Liver (tissue), 8 donors: ENCODE measurements at regions not wholly inside any gene's neighbourhood (a gene's known extent, or its start where the extent isn't known, plus 50 kb on each side); places are given as distances from the start of the nearest gene placed in this dataset.
"Not testable (repeated sequence)": the region's sequence is repeated elsewhere in the genome, so short reads cannot be mapped to it uniquely, and the experiment has no call there.

Source experiments
- DNase-seq: peaks from one replicate; pipeline ENCODE4 v3.0.0-alpha.2; 2017; ENCODE audit warnings: low spot score
- H3K27ac ChIP-seq, 2 donors: one replicate each; pipeline ENCODE4 v1.7.0; 2013; ENCODE audit warnings: inconsistent platforms in 2 of 2, low read length in 2 of 2, control low read depth in 1 of 2, low read depth in 1 of 2, mild to moderate bottlenecking in 1 of 2
- H3K27me3 ChIP-seq, 4 donors: one replicate each; pipeline versions ENCODE4 v1.6.1 to v1.7.0; 2013; ENCODE audit warnings: low read length in 3 of 4, inconsistent platforms in 1 of 4, mild to moderate bottlenecking in 1 of 4, moderate library complexity in 1 of 4; ENCODE audit not compliant: control insufficient read depth in 4 of 4, insufficient read depth in 4 of 4
- H3K36me3 ChIP-seq, 4 donors: one replicate each; pipeline versions ENCODE4 v1.6.1 to v1.7.0; 2013; ENCODE audit warnings: low read length in 3 of 4, mild to moderate bottlenecking in 3 of 4, low read depth in 1 of 4, moderate library complexity in 1 of 4; ENCODE audit not compliant: control insufficient read depth in 4 of 4, insufficient read depth in 3 of 4
- H3K4me1 ChIP-seq, 4 donors: one replicate each; pipeline versions ENCODE4 v1.6.1 to v1.7.0; 2013; ENCODE audit warnings: low read length in 3 of 4, mild to moderate bottlenecking in 3 of 4, moderate library complexity in 1 of 4; ENCODE audit not compliant: control insufficient read depth in 4 of 4, insufficient read depth in 4 of 4
- H3K4me3 ChIP-seq, 3 donors: one replicate each; pipeline versions ENCODE4 v1.6.1 to v1.7.0; 2013; ENCODE audit warnings: low read length in 3 of 3, control low read depth in 1 of 3, low read depth in 1 of 3, mild to moderate bottlenecking in 1 of 3
- H3K9ac ChIP-seq, 2 donors: one replicate each; pipeline ENCODE4 v1.7.0; 2013; ENCODE audit warnings: low read length in 2 of 2, mild to moderate bottlenecking in 2 of 2, moderate library complexity in 2 of 2, control low read depth in 1 of 2, low read depth in 1 of 2
- H3K9me3 ChIP-seq, 4 donors: one replicate each; pipeline versions ENCODE4 v1.6.1 to v1.7.0; 2013; ENCODE audit warnings: low read length in 3 of 4; ENCODE audit not compliant: control insufficient read depth in 4 of 4
- CTCF ChIP-seq: fragments of 150-350 bp; IDR thresholded peaks from 2 replicates; pipeline ENCODE4 v1.5.1; 2017; ENCODE audit warnings: improper control_type of control experiment, low read depth, low read length; ENCODE audit not compliant: missing input control
- EGR1 ChIP-seq, 2 donors: IDR thresholded peaks; 2 replicates each; pipeline ENCODE4 v1.6.1; 2016 to 2018; ENCODE audit warnings: antibody characterized with exemption in 2 of 2, low read depth in 2 of 2
- FOXA1 ChIP-seq: IDR thresholded peaks from 2 replicates; pipeline ENCODE4 v1.6.1; 2016; ENCODE audit warnings: antibody characterized with exemption
- FOXA2 ChIP-seq: IDR thresholded peaks from 2 replicates; pipeline ENCODE4 v1.6.1; 2016; ENCODE audit warnings: antibody characterized with exemption
- GABPA ChIP-seq, 2 donors: IDR thresholded peaks in 1 of 2; conservative IDR thresholded peaks in 1 of 2; 2 replicates each; pipeline ENCODE4 v1.6.1; 2016; ENCODE audit warnings: antibody characterized with exemption in 2 of 2, mild to moderate bottlenecking in 1 of 2, moderate library complexity in 1 of 2
- HNF4A ChIP-seq, 2 donors: conservative IDR thresholded peaks; 2 replicates each; pipeline ENCODE4 v1.6.1; 2016; ENCODE audit warnings: antibody characterized with exemption in 2 of 2, mild to moderate bottlenecking in 2 of 2
- HNF4G ChIP-seq: IDR thresholded peaks from 2 replicates; pipeline ENCODE4 v1.6.1; 2016; ENCODE audit warnings: antibody characterized with exemption
- JUND ChIP-seq, 2 donors: IDR thresholded peaks; 2 replicates each; pipeline ENCODE4 v1.6.1; 2016; ENCODE audit warnings: antibody characterized with exemption in 2 of 2
- NR2F2 ChIP-seq: IDR thresholded peaks from 2 replicates; pipeline ENCODE4 v1.6.1; 2016; ENCODE audit warnings: antibody characterized with exemption
- RAD21 ChIP-seq, 2 donors: IDR thresholded peaks; 2 replicates each; pipeline ENCODE4 v1.6.1; 2016; ENCODE audit warnings: antibody characterized with exemption in 2 of 2, mild to moderate bottlenecking in 2 of 2
- REST ChIP-seq: IDR thresholded peaks from 2 replicates; pipeline ENCODE4 v1.6.1; 2016; ENCODE audit warnings: antibody characterized with exemption, mild to moderate bottlenecking
- RXRA ChIP-seq, 2 donors: IDR thresholded peaks; 2 replicates each; pipeline ENCODE4 v1.6.1; 2017 to 2018; ENCODE audit warnings: antibody characterized with exemption in 2 of 2, mild to moderate bottlenecking in 1 of 2
- SP1 ChIP-seq: IDR thresholded peaks from 2 replicates; pipeline ENCODE4 v1.6.1; 2018; ENCODE audit warnings: antibody characterized with exemption, mild to moderate bottlenecking
- TAF1 ChIP-seq: conservative IDR thresholded peaks from 2 replicates; pipeline ENCODE4 v1.6.1; 2016; ENCODE audit warnings: antibody characterized with exemption, mild to moderate bottlenecking
- YY1 ChIP-seq: IDR thresholded peaks from 2 replicates; pipeline ENCODE4 v1.6.1; 2016; ENCODE audit warnings: antibody characterized with exemption, mild to moderate bottlenecking
- WGBS: extraction: QIAGEN DNeasy Blood & Tissue Kit; methylation state at CpG from one replicate; pipeline ENCODE4 v1.1.7; 2013; 5-methylcytosine and 5-hydroxymethylcytosine counted together
- TF ChIP-seq, protein P1 (sequence below): IDR thresholded peaks from 2 replicates; pipeline ENCODE4 v1.6.1; 2016; ENCODE audit warnings: antibody characterized with exemption
- TF ChIP-seq, protein P2 (sequence below): IDR thresholded peaks from 2 replicates; pipeline ENCODE4 v1.6.1; 2016; ENCODE audit warnings: antibody characterized with exemption
- donor health status: healthy.
- donor health status: healthy.
- donor health status: healthy.
- donor health status: healthy.
- donor health status: healthy.

- DNase-seq: no peak
- TF ChIP-seq JUND (IDR thresholded peaks at IDR 0.05): no peak
- no peak for TF ChIP-seq TAF1
- TF ChIP-seq, protein P1, sequence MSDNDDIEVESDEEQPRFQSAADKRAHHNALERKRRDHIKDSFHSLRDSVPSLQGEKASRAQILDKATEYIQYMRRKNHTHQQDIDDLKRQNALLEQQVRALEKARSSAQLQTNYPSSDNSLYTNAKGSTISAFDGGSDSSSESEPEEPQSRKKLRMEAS: no peak
- no peak for TF ChIP-seq GABPA (IDR thresholded peaks at IDR 0.05 in 1 of 2, conservative IDR thresholded peaks at IDR 0.05 in 1 of 2)
- no peak for TF ChIP-seq NR2F2
- no peak for TF ChIP-seq RAD21 (IDR thresholded peaks at IDR 0.05)
- Histone ChIP-seq H3K36me3 (no peaks in the 10 kb centered on the region), H3K27ac (no peak overlapping the region), H3K9me3 (no peaks in the 10 kb centered on the region), H3K27me3 (no peaks in the 10 kb centered on the region), H3K4me3 (no peak overlapping the region), H3K9ac (no peak overlapping the region), H3K4me1 (no peaks in the 10 kb centered on the region)
- 21% methylated on average over 2 of the region's 2 CpGs for WGBS
Measured at GRCh38 chr6:1212919-1213318, 99.0 kb upstream of the FOXQ1 start.

GRCh38 chr6:1212138-1212537 lies 99.8 kb upstream of the FOXQ1 start:
- not testable (repeated sequence) for H3K9me3 ChIP-seq, DNase-seq, H3K4me1 ChIP-seq, H3K27ac ChIP-seq, H3K4me3 ChIP-seq, H3K9ac ChIP-seq, H3K36me3 ChIP-seq, H3K27me3 ChIP-seq

DNA sequence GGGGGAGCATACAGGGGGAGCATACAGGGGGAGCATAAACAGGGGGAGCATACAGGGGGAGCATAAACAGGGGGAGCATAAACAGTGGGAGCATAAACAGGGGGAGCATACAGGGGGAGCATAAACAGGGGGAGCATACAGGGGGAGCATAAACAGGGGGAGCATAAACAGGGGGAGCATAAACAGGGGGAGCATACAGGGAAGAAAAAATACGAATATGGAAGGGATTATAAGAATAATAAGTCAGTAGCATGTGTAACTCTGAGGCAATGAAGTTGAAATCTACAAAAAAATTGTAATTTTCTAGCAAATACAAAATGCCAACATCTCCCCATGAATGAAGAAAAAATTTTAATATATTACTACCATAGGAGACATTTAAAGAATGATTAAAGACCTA lies 101.3 kb upstream of the FOXQ1 start:
- not testable (repeated sequence) for H3K27me3 ChIP-seq, H3K36me3 ChIP-seq, H3K27ac ChIP-seq, H3K4me3 ChIP-seq, H3K4me1 ChIP-seq, DNase-seq, H3K9me3 ChIP-seq, H3K9ac ChIP-seq
- WGBS: 82% methylated on average over 1 of the region's 1 CpG

- no peak overlapping the region for H3K4me3 ChIP-seq
- 85% methylated on average over 2 of the region's 2 CpGs for WGBS
- no peak for TF ChIP-seq RXRA (IDR thresholded peaks at IDR 0.05)
- no peak for TF ChIP-seq SP1
- no peak for TF ChIP-seq GABPA (IDR thresholded peaks at IDR 0.05 in 1 of 2, conservative IDR thresholded peaks at IDR 0.05 in 1 of 2)
- TF ChIP-seq TAF1: no peak
- TF ChIP-seq FOXA2: no peak
- no peak for TF ChIP-seq EGR1 (IDR thresholded peaks at IDR 0.05; ENCODE audit: low read depth in 2 of 2)
- no peak for TF ChIP-seq REST
- no peak for TF ChIP-seq CTCF
- TF ChIP-seq HNF4G: no peak
- TF ChIP-seq, protein P1: no peak
- no peak for TF ChIP-seq YY1
- TF ChIP-seq FOXA1: no peak
- TF ChIP-seq RAD21 (IDR thresholded peaks at IDR 0.05): no peak
- TF ChIP-seq, protein P2, sequence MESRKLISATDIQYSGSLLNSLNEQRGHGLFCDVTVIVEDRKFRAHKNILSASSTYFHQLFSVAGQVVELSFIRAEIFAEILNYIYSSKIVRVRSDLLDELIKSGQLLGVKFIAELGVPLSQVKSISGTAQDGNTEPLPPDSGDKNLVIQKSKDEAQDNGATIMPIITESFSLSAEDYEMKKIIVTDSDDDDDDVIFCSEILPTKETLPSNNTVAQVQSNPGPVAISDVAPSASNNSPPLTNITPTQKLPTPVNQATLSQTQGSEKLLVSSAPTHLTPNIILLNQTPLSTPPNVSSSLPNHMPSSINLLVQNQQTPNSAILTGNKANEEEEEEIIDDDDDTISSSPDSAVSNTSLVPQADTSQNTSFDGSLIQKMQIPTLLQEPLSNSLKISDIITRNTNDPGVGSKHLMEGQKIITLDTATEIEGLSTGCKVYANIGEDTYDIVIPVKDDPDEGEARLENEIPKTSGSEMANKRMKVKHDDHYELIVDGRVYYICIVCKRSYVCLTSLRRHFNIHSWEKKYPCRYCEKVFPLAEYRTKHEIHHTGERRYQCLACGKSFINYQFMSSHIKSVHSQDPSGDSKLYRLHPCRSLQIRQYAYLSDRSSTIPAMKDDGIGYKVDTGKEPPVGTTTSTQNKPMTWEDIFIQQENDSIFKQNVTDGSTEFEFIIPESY: no peak
- TF ChIP-seq HNF4A (conservative IDR thresholded peaks at IDR 0.05): no peak
- TF ChIP-seq JUND (IDR thresholded peaks at IDR 0.05): no peak
- no peak for TF ChIP-seq NR2F2
Measured at GRCh38 chr6:1208876-1209275, 103.0 kb upstream of the FOXQ1 start.

More at GRCh38 chr6:1208876-1209275, 103.0 kb upstream of the FOXQ1 start:
- no peak for DNase-seq
- no peaks in the 10 kb centered on the region for H3K36me3 ChIP-seq
- H3K4me1 ChIP-seq: no peaks in the 10 kb centered on the region
- no peak overlapping the region for H3K27ac ChIP-seq
- no peaks in the 10 kb centered on the region for H3K27me3 ChIP-seq
- H3K9me3 ChIP-seq: no peaks in the 10 kb centered on the region
- no peak overlapping the region for H3K9ac ChIP-seq
